Neuronal stem cell (in vitro differentiated cells): ENCODE measurements at regions not wholly inside any gene's neighbourhood (a gene's known extent, or its start where the extent isn't known, plus 50 kb on each side); places are given as distances from the start of the nearest gene placed in this dataset.
"Not testable (repeated sequence)": the region's sequence is repeated elsewhere in the genome, so short reads cannot be mapped to it uniquely, and the experiment has no call there.

Experiments
- DNase-seq: peaks from one replicate; pipeline ENCODE4 v3.0.0-alpha.2; 2013; ENCODE audit warnings: low spot score
- H2AFZ ChIP-seq: one replicate; pipeline ENCODE4 v1.6.1; 2013; ENCODE audit warnings: mild to moderate bottlenecking, low read length, inconsistent platforms
- H2AK5ac ChIP-seq: 2 replicates; pipeline ENCODE4 v1.6.1; 2013; ENCODE audit warnings: low read depth, mild to moderate bottlenecking, inconsistent platforms, low read length, moderate library complexity, mixed read lengths
- H2BK120ac ChIP-seq: 2 replicates; pipeline ENCODE4 v1.6.1; 2013; ENCODE audit warnings: low read depth, mild to moderate bottlenecking, inconsistent platforms, low read length, moderate library complexity, mixed read lengths
- H2BK12ac ChIP-seq: one replicate; pipeline ENCODE4 v1.6.1; 2013; ENCODE audit warnings: low read length, inconsistent platforms
- H2BK15ac ChIP-seq: 2 replicates; pipeline ENCODE4 v1.6.1; 2013; ENCODE audit warnings: mild to moderate bottlenecking, low read length, inconsistent platforms, mixed read lengths
- H2BK5ac ChIP-seq: one replicate; pipeline ENCODE4 v1.6.1; 2013; ENCODE audit warnings: inconsistent platforms, mild to moderate bottlenecking, low read length, moderate library complexity
- H3K14ac ChIP-seq: one replicate; pipeline ENCODE4 v1.6.1; 2013; ENCODE audit warnings: low read length, inconsistent platforms
- H3K18ac ChIP-seq: 2 replicates; pipeline ENCODE4 v1.6.1; 2013; ENCODE audit warnings: low read length, inconsistent platforms
- H3K23ac ChIP-seq: 2 replicates; pipeline ENCODE4 v1.6.1; 2013; ENCODE audit warnings: low read depth, mild to moderate bottlenecking, mixed read lengths, low read length, inconsistent platforms; ENCODE audit not compliant: poor library complexity
- H3K27ac ChIP-seq: replicated peaks from 3 replicates; pipeline ENCODE4 v1.5.1; 2013; ENCODE audit warnings: low read length, inconsistent platforms
- H3K27me3 ChIP-seq, 3 experiments: 2 replicates each; pipeline ENCODE4 v1.6.1; 2013; ENCODE audit warnings: low read length in 3 of 3, mild to moderate bottlenecking in 2 of 3, inconsistent platforms in 1 of 3, low read depth in 1 of 3, mixed read lengths in 1 of 3, moderate library complexity in 1 of 3; ENCODE audit not compliant: control insufficient read depth in 3 of 3, insufficient read depth in 3 of 3
- H3K36me3 ChIP-seq, 2 donors: replicated peaks in 1 of 2; 2 replicates each; pipeline ENCODE4 v1.6.1; 2013; ENCODE audit warnings: low read length in 2 of 2; ENCODE audit not compliant: control insufficient read depth in 2 of 2, insufficient read depth in 2 of 2
- H3K4ac ChIP-seq: 2 replicates; pipeline ENCODE4 v1.6.1; 2013; ENCODE audit warnings: inconsistent platforms, mild to moderate bottlenecking, low read length, moderate library complexity
- H3K4me1 ChIP-seq, 2 donors: 1 replicate in 1 of 2; 2 replicates in 1 of 2; pipeline ENCODE4 v1.6.1; 2013; ENCODE audit warnings: low read length in 2 of 2, low read depth in 1 of 2; ENCODE audit not compliant: control insufficient read depth in 2 of 2, insufficient read depth in 1 of 2
- H3K4me2 ChIP-seq: one replicate; pipeline ENCODE4 v1.6.1; 2013; ENCODE audit warnings: mild to moderate bottlenecking, low read length, inconsistent platforms; ENCODE audit not compliant: insufficient read depth, poor library complexity, severe bottlenecking
- H3K4me3 ChIP-seq, 2 donors: 2 replicates each; pipeline ENCODE4 v1.5.1; 2013; ENCODE audit warnings: low read length in 2 of 2, mild to moderate bottlenecking in 2 of 2, inconsistent platforms in 1 of 2, moderate library complexity in 1 of 2
- H3K79me1 ChIP-seq: one replicate; pipeline ENCODE4 v1.6.1; 2013; ENCODE audit warnings: low read depth, mild to moderate bottlenecking, inconsistent platforms, low read length, moderate library complexity
- H3K9ac ChIP-seq: one replicate; pipeline ENCODE4 v1.6.1; 2013; ENCODE audit warnings: mild to moderate bottlenecking, low read depth, low read length, inconsistent platforms; ENCODE audit not compliant: poor library complexity
- H3K9me3 ChIP-seq, 2 donors: replicated peaks in 1 of 2; 2 replicates each; pipeline versions ENCODE3 to v1.6.1; 2013; ENCODE audit warnings: low read length in 2 of 2, mild to moderate bottlenecking in 2 of 2, inconsistent platforms in 1 of 2, low read depth in 1 of 2, mixed read lengths in 1 of 2, moderate library complexity in 1 of 2; ENCODE audit not compliant: control insufficient read depth in 2 of 2, insufficient read depth in 1 of 2
- H4K8ac ChIP-seq: one replicate; pipeline ENCODE4 v1.6.1; 2013; ENCODE audit warnings: low read depth, mild to moderate bottlenecking, inconsistent platforms, low read length, moderate library complexity
- H4K91ac ChIP-seq: one replicate; pipeline ENCODE4 v1.6.1; 2013; ENCODE audit warnings: low read length, low read depth, mild to moderate bottlenecking, inconsistent platforms; ENCODE audit not compliant: poor library complexity
- WGBS, 2 donors: extraction: QIAGEN DNeasy Blood & Tissue Kit; methylation state at CpG; one replicate each; pipeline ENCODE4 v1.1.7; 2013; ENCODE audit warnings: missing lambda C conversion rate in 2 of 2, mixed read lengths in 1 of 2; ENCODE audit not compliant: insufficient read length in 2 of 2, insufficient replicate concordance in 1 of 2; ENCODE audit errors: extremely low coverage in 2 of 2; 5-methylcytosine and 5-hydroxymethylcytosine counted together

GRCh38 chr16:29180206-29180600, 195.4 kb downstream of the LAT start:
- H3K27ac ChIP-seq: not testable (repeated sequence)

GRCh38 chr16:29179401-29180205, 194.8 kb downstream of the LAT start:
- not testable (repeated sequence) for H3K4me2 ChIP-seq, H2AFZ ChIP-seq, H2BK5ac ChIP-seq, H2AK5ac ChIP-seq, H3K9ac ChIP-seq, H2BK120ac ChIP-seq, H3K9me3 ChIP-seq, H3K4ac ChIP-seq, H3K36me3 ChIP-seq, H3K27ac ChIP-seq, H3K18ac ChIP-seq, H3K4me3 ChIP-seq, H3K23ac ChIP-seq, H3K14ac ChIP-seq, H4K91ac ChIP-seq, H4K8ac ChIP-seq, DNase-seq, H2BK15ac ChIP-seq, H3K79me1 ChIP-seq, H3K27me3 ChIP-seq
- H2BK12ac ChIP-seq: peak overlapping the region; percentile 58
- WGBS, 2 donors: no CpG with 5 or more reads among the region's 25 CpGs
- H3K4me1 ChIP-seq: peaks cover 1 to 19% of the 10 kb centered on the region in 2 donors

More at GRCh38 chr16:29180206-29180600, 195.4 kb downstream of the LAT start:
- H3K4me3 ChIP-seq, H2BK12ac ChIP-seq, H2BK5ac ChIP-seq, H3K4me2 ChIP-seq, H4K91ac ChIP-seq, H4K8ac ChIP-seq, H3K9me3 ChIP-seq, H3K9ac ChIP-seq, H3K18ac ChIP-seq, DNase-seq, H2BK120ac ChIP-seq, H3K36me3 ChIP-seq, H3K23ac ChIP-seq, H2BK15ac ChIP-seq, H2AFZ ChIP-seq, H3K79me1 ChIP-seq, H3K14ac ChIP-seq, H3K27me3 ChIP-seq, H3K4ac ChIP-seq, H2AK5ac ChIP-seq: not testable (repeated sequence)
- H3K4me1 ChIP-seq: peaks cover 1 to 19% of the 10 kb centered on the region in 2 donors
- WGBS, 2 donors: no CpG with 5 or more reads among the region's 15 CpGs

- not testable (repeated sequence) for H3K4ac ChIP-seq, H3K4me3 ChIP-seq, H2BK12ac ChIP-seq, H2AFZ ChIP-seq, H3K27me3 ChIP-seq, H4K8ac ChIP-seq, H2AK5ac ChIP-seq, H3K36me3 ChIP-seq, H2BK120ac ChIP-seq, H2BK15ac ChIP-seq, DNase-seq, H3K23ac ChIP-seq, H3K27ac ChIP-seq, H2BK5ac ChIP-seq, H3K9me3 ChIP-seq, H3K18ac ChIP-seq, H3K79me1 ChIP-seq, H3K4me2 ChIP-seq, H3K14ac ChIP-seq
- H3K4me1 ChIP-seq: peaks cover 1 to 12% of the 10 kb centered on the region in 2 donors
- WGBS, 2 donors: no CpG with 5 or more reads among the region's 24 CpGs
- H3K9ac ChIP-seq: peak overlapping the region; percentile 60
- peak overlapping the region; percentile 43 for H4K91ac ChIP-seq
These were observed 193.3 kb downstream of the LAT start for GRCh38 chr16:29177888-29178726.
